ENCODE measurements at regions not wholly inside any gene's neighbourhood (a gene's known extent, or its start where the extent isn't known, plus 50 kb on each side); places are given as distances from the start of the nearest gene placed in this dataset.

DNA sequence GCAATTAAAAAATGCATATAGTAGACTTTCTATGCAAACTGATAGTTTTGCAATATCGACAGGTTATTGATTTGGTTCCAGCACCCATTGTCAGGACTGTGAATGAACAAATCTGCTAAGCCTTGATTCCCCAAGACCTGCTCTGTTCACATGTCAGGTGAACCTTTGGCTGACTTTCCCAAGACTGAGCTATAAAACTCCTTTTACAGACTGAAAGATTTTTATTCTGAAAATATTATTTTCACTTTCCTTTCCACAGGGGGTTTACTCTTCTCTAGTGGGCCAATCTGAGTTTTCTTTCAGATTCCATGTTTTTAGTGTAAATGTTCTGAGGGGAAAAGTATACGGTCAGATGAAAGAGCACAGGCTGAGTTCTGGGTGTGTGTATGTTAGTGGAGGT is 199.2 kb upstream of the BMPER start:
- Histone ChIP-seq H3K36me3 (replicated peaks in 1 of 2; ENCODE audit: control extremely low read depth in 1 of 2, control insufficient read depth in 1 of 2, extremely low read depth in 1 of 2, insufficient read depth in 2 of 2, low read length in 1 of 2) (no peaks in the 10 kb centered on the region), H3K79me2 (ENCODE audit: control insufficient read depth, insufficient read depth, low read length) (no peaks in the 10 kb centered on the region), H3K27ac (ENCODE audit: low read length in 2 of 2) (no peak overlapping the region), H4K20me1 (ENCODE audit: control insufficient read depth, insufficient read depth, low read length, poor library complexity, severe bottlenecking) (no peaks in the 10 kb centered on the region), H3K4me1 (ENCODE audit: control insufficient read depth in 2 of 2, insufficient read depth in 2 of 2, low read length in 2 of 2) (no peaks in the 10 kb centered on the region), H3K9ac (ENCODE audit: low read length) (no peak overlapping the region), H3K27me3 (replicated peaks in 1 of 4; ENCODE audit: control extremely low read depth in 1 of 4, control insufficient read depth in 3 of 4, insufficient read depth in 4 of 4, low read length in 3 of 4) (no peaks in the 10 kb centered on the region), H3K9me3 (ENCODE audit: control extremely low read depth in 1 of 3, control insufficient read depth in 2 of 3, insufficient read depth in 1 of 3, low read length in 2 of 3) (peaks cover 0 to 4% (median 2%) of the 10 kb centered on the region in 3 donors), H3K4me3 (ENCODE audit: control extremely low read depth in 1 of 5, extremely low read depth in 1 of 5, insufficient read depth in 1 of 5, low read depth in 2 of 5, low read length in 4 of 5) (no peak overlapping the region), H2AFZ (ENCODE audit: insufficient read depth, low read depth, low read length, poor library complexity, severe bottlenecking) (no peak overlapping the region), H3K4me2 (replicated peaks; ENCODE audit: low read depth, low read length, poor library complexity, severe bottlenecking) (no peak overlapping the region)
- TF ChIP-seq, protein P1, sequence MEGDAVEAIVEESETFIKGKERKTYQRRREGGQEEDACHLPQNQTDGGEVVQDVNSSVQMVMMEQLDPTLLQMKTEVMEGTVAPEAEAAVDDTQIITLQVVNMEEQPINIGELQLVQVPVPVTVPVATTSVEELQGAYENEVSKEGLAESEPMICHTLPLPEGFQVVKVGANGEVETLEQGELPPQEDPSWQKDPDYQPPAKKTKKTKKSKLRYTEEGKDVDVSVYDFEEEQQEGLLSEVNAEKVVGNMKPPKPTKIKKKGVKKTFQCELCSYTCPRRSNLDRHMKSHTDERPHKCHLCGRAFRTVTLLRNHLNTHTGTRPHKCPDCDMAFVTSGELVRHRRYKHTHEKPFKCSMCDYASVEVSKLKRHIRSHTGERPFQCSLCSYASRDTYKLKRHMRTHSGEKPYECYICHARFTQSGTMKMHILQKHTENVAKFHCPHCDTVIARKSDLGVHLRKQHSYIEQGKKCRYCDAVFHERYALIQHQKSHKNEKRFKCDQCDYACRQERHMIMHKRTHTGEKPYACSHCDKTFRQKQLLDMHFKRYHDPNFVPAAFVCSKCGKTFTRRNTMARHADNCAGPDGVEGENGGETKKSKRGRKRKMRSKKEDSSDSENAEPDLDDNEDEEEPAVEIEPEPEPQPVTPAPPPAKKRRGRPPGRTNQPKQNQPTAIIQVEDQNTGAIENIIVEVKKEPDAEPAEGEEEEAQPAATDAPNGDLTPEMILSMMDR (IDR thresholded peaks at IDR 0.05): no peak
- no peak for TF ChIP-seq EZH2 (IDR thresholded peaks at IDR 0.05; ENCODE audit: borderline replicate concordance, insufficient read depth, low read depth, low read length, poor library complexity, severe bottlenecking)
- ChIA-PET CTCF (no interaction called here), POLR2A (no interaction called here)
- Mint-ChIP-seq H3K27me3 (peaks cover 4% of the 10 kb centered on the region), H3K27ac (no peak overlapping the region), H3K4me1 (no peaks in the 10 kb centered on the region), H3K4me3 (no peak overlapping the region), H3K9me3 (ENCODE audit: insufficient read depth) (peaks cover 10% of the 10 kb centered on the region)
- intact Hi-C loops (cut with micrococcal nuclease): no loop called here
- WGBS (ENCODE audit: insufficient coverage): 88% methylated on average over 1 of the region's 2 CpGs
- DNase-seq (no peak), ATAC-seq (ENCODE audit: low read depth) (no peak)

DNA sequence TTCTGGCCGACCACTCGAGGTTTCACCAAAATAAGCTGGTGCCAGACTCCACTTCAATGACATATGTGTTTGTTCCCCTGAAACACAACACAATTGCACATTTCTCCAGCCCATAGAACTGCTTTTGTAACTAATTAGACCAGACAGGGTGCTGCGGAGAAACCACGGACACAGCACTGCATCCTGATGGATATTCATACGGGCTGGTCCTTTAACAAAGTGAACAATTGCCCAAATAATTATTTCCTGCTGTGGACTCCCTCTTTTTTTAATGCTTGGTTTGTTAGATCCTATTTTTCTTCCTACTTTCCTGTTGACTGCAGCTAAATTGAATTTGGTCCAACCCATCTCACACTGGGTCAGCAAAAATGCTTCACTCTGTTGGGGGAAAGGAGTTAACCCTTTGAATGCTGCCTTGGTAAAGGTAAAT is 198.6 kb upstream of the BMPER start:
- H4K20me1 ChIP-seq (ENCODE audit: control insufficient read depth, insufficient read depth, low read length, poor library complexity, severe bottlenecking): no peaks in the 10 kb centered on the region
- ChIA-PET POLR2A (no interaction called here), CTCF (no interaction called here)
- H3K4me1 ChIP-seq (ENCODE audit: control insufficient read depth in 2 of 2, insufficient read depth in 2 of 2, low read length in 2 of 2): no peaks in the 10 kb centered on the region
- Mint-ChIP-seq H3K4me1 (no peaks in the 10 kb centered on the region), H3K4me3 (no peak overlapping the region), H3K27me3 (peaks cover 4% of the 10 kb centered on the region), H3K9me3 (ENCODE audit: insufficient read depth) (peaks cover 4% of the 10 kb centered on the region), H3K27ac (no peak overlapping the region)
- 93% methylated on average over 5 of the region's 5 CpGs for WGBS (ENCODE audit: insufficient coverage)
- no peaks in the 10 kb centered on the region for H3K79me2 ChIP-seq (ENCODE audit: control insufficient read depth, insufficient read depth, low read length)
- no peak overlapping the region for H3K4me3 ChIP-seq (ENCODE audit: control extremely low read depth in 1 of 5, extremely low read depth in 1 of 5, insufficient read depth in 1 of 5, low read depth in 2 of 5, low read length in 4 of 5)
- ATAC-seq (ENCODE audit: low read depth) (no peak), DNase-seq (no peak)
- no peak for TF ChIP-seq EZH2 (IDR thresholded peaks at IDR 0.05; ENCODE audit: borderline replicate concordance, insufficient read depth, low read depth, low read length, poor library complexity, severe bottlenecking)
- TF ChIP-seq, protein P1 (IDR thresholded peaks at IDR 0.05): no peak
- H2AFZ ChIP-seq (ENCODE audit: insufficient read depth, low read depth, low read length, poor library complexity, severe bottlenecking): no peak overlapping the region
- H3K9me3 ChIP-seq (ENCODE audit: control extremely low read depth in 1 of 3, control insufficient read depth in 2 of 3, insufficient read depth in 1 of 3, low read length in 2 of 3): peaks cover 0 to under 1% (median 0%) of the 10 kb centered on the region in 3 donors
- H3K9ac ChIP-seq (ENCODE audit: low read length): no peak overlapping the region
- H3K4me2 ChIP-seq (replicated peaks; ENCODE audit: low read depth, low read length, poor library complexity, severe bottlenecking): no peak overlapping the region
- intact Hi-C loops (cut with micrococcal nuclease): no loop called here
- H3K27ac ChIP-seq (ENCODE audit: low read length in 2 of 2): no peak overlapping the region
- H3K27me3 ChIP-seq (replicated peaks in 1 of 4; ENCODE audit: control extremely low read depth in 1 of 4, control insufficient read depth in 3 of 4, insufficient read depth in 4 of 4, low read length in 3 of 4): no peaks in the 10 kb centered on the region
- no peaks in the 10 kb centered on the region for H3K36me3 ChIP-seq (replicated peaks in 1 of 2; ENCODE audit: control extremely low read depth in 1 of 2, control insufficient read depth in 1 of 2, extremely low read depth in 1 of 2, insufficient read depth in 2 of 2, low read length in 1 of 2)
